C4-2B (cell line): ENCODE measurements at regions not wholly inside any gene's neighbourhood (a gene's known extent, or its start where the extent isn't known, plus 50 kb on each side); places are given as distances from the start of the nearest gene placed in this dataset.

Experiments used
- ZFX ChIP-seq: fragments of 450-650 bp; IDR thresholded peaks from 2 replicates; pipeline ENCODE4 v1.6.1; 2017
- TF ChIP-seq, protein P1 (sequence below): fragments of 450-650 bp; conservative IDR thresholded peaks from 2 replicates; pipeline ENCODE4 v1.5.1; 2017; ENCODE audit warnings: mild to moderate bottlenecking

- TF ChIP-seq, protein P1, sequence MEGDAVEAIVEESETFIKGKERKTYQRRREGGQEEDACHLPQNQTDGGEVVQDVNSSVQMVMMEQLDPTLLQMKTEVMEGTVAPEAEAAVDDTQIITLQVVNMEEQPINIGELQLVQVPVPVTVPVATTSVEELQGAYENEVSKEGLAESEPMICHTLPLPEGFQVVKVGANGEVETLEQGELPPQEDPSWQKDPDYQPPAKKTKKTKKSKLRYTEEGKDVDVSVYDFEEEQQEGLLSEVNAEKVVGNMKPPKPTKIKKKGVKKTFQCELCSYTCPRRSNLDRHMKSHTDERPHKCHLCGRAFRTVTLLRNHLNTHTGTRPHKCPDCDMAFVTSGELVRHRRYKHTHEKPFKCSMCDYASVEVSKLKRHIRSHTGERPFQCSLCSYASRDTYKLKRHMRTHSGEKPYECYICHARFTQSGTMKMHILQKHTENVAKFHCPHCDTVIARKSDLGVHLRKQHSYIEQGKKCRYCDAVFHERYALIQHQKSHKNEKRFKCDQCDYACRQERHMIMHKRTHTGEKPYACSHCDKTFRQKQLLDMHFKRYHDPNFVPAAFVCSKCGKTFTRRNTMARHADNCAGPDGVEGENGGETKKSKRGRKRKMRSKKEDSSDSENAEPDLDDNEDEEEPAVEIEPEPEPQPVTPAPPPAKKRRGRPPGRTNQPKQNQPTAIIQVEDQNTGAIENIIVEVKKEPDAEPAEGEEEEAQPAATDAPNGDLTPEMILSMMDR, result no peak
- no peak for TF ChIP-seq ZFX
Measured at GRCh38 chr14:25239170-25239569, 189.2 kb upstream of the STXBP6 start.
